HG03354 (cell line): ENCODE measurements at regions not wholly inside any gene's neighbourhood (a gene's known extent, or its start where the extent isn't known, plus 50 kb on each side); places are given as distances from the start of the nearest gene placed in this dataset.
"Not testable (repeated sequence)": the region's sequence is repeated elsewhere in the genome, so short reads cannot be mapped to it uniquely, and the experiment has no call there.

Source experiments
- ATAC-seq: cut with Tn5 transposase; IDR thresholded peaks from one replicate; pipeline ENCODE4 v1.9.1; 2021; ENCODE audit warnings: mild to moderate bottlenecking; ENCODE audit not compliant: unreplicated experiment, poor library complexity, severe bottlenecking

DNA sequence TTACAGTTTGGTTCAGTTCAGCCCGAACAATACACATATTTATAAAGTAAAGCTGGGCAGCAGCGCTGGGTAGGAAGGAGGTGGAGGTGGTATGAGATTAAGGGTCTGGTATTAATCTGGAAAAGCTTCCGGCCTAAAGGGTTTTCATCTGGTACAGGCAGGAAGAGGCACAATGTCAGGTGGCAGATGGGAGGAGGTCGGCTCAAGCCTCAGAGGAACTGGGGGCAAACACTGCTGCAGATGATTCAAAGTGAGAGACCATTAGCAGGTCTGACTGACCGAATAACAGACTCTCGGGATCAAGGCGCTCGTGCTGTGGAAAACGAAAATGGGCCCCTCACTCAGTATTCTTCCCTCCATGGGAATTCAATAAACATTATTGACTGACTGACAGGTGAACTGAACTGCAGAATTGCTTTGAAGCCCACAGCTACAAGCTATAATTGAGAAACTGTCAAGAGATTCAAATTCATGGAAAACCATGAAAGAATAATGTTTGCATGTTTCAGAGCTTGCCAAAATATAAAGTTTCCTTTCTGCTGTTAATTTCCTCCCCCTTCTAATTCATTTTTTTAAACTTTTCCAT lies 75.3 kb downstream of the TMEM167A start:
- ATAC-seq, result no peak

DNA sequence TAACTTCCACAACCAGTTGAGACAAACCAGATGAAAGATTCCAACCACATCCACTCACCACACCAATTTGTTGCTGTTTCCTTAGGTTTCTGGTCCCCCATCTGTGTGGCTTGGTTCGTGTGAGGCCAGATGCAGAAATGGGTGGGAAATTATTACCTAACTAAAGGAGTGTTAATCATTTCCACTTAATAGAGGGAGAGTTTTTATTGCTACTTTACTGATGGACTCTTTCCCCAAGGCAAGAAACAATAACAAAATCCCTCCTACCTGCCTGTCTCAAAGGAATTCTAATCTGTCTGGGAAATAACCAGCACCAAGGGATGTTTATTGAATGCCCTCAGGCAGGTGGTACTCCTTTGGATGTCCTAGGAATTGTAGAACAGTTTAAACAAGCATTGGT lies 76.3 kb downstream of the TMEM167A start:
- ATAC-seq, result no peak

DNA sequence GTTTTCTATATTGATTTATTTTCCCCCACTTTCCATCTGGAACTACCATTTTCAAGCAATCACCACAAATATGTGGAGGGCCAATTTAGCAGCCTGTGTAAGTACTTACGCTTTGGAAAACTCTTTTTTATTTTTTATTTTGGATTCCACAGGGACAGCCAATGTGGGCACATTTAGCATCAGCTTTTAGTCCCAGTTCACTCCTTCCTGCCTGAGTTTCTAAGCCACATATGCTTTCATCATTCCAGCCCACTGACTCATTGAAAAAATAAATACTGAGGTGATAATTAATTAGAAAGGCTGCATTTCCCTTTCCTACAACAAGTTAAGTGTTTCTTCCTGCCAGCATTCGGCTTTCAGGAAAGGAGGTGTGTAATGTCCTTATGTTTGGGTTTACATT lies 76.8 kb downstream of the TMEM167A start:
- no peak for ATAC-seq

DNA sequence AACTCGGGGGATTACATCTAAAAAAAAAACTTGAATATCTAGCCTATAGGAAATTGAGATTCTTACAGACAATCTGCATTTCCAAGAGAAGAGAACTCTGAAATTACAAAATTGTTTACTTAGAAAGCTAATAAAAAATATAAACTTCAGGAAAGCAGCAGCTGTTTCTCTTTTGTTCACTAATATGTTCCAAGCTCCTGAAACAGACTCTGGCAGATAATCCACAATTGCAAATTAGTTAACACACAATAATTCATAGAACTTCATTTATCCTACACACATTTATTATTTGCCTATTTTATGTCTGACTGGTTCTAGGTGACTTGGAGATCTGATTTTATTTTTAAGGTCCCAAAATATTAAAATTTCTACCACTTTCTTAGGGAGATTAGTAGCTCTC lies 83.8 kb downstream of the TMEM167A start:
- no peak for ATAC-seq

DNA sequence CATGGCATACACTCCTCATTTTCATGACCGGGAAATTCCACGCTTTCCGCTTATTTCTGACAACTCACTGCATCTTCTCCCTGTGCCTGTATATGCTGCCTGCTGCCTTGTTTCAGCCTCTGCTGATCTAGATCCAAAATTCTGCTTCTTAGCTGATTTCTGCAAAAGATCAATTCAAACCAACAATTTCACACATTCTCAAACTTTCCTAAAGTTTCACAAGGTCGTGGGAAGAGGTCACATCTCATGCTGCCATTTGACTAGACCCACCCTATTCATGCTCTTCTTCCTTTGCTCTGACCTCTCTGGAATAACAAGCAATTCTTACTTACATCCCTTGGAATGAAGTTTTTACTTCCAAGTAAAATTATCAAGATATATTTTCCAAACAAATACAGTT lies 84.5 kb downstream of the TMEM167A start:
- no peak for ATAC-seq

DNA sequence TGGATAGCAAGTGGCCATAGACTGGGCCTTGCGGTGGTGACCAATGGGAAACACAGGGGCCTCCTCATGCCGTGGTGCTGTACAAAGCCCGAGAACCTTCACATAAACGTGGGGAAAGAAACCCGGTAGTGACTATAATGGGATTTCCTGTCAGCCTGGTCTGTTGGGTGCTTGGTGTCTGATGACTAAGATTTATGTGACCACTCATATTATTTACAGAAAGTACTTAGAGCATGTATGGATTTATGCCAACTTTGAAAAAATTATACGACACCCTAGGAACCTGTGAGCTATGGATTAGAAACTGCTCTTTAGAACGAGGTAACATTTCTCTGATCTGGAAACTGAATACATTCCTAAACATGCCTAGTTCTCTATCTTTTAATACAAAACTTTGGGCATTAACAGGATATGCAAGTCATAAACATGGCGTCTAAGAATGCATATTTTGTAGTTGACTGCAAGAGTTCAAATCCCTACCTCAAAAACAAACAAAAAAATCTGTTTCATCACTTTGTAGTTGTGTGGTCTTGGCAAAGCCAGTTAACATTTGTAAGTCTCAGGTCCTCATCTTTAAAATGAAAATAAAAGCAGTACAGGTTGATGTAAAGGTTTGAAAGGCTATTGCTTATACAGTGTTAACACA lies 85.4 kb downstream of the TMEM167A start:
- ATAC-seq, result no peak

DNA sequence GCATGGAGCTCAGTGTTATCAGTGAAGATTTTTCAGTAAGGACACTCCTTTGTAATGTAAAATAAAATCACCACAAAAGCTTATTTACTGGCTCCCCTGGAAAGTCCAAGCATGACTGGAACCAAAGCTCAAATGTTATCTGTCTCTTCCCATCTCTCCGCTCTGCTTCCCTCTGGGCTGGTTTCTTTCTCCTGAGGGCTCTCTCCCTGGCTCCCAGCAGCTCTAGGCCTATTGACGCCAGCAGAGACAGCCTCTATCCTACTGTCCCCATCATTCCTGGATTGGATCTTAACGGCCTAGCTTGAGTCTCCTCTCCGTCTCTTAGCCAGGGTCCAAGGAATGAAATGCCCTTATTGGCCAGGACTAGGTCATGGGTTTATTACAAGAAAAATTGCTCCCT lies 86.1 kb downstream of the TMEM167A start:
- ATAC-seq, result no peak

DNA sequence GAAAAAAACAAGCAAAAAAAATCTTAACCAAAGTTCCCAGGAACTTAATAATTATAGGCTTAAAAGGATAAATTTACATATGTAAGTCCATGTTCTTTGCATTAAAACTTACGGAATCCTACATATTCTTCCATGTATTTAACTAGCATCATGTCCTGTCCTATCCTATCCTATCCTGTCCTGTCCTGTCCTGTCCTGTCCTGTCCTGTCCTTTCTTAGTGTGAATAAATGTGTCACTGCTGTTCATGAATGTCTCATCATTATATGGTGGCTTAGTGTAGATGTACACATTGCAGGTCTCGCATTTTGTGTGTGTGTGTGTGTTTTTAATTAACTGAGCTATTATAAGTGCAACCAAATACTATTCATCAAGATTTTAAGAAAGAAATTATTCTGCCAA lies 90.0 kb downstream of the TMEM167A start:
- no peak for ATAC-seq

DNA sequence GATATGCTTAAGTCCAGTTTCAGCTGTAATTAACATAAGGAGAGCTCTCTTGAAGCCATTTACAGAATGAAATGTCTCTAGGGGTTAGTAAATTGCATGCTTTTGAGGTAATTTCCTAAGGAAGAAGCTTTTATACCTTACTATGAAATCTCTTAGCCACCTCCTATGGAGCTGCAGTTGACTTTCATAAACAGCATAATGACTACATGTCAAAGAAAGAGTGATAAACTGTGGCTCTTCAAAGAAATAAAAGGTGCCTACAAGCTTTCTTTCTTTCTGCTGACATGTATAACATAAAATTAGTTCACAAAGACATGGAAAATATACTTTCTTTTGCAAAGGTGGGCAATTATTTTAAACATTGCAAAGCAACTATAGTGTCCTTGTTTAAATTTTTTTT lies 90.8 kb downstream of the TMEM167A start:
- ATAC-seq, result no peak

DNA sequence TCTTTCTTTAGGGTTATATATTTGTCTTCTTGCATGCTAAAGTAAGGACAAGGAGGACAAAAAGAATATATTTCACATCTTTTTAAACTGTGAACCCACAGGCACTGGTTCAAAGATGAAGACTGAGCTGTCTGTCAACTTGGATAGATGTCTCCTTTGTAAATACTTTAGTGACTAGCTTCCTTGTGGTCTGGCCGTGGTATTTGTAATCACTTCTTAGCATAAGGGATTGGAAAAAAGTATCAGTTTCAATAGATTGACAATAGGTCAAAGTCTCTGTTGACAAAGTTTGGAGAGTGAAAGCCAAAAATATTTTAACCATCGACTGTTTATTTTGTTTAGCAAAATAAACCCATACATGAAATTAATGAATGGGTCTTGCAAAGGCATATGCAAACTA lies 91.4 kb downstream of the TMEM167A start:
- ATAC-seq, result peak; percentile 40

DNA sequence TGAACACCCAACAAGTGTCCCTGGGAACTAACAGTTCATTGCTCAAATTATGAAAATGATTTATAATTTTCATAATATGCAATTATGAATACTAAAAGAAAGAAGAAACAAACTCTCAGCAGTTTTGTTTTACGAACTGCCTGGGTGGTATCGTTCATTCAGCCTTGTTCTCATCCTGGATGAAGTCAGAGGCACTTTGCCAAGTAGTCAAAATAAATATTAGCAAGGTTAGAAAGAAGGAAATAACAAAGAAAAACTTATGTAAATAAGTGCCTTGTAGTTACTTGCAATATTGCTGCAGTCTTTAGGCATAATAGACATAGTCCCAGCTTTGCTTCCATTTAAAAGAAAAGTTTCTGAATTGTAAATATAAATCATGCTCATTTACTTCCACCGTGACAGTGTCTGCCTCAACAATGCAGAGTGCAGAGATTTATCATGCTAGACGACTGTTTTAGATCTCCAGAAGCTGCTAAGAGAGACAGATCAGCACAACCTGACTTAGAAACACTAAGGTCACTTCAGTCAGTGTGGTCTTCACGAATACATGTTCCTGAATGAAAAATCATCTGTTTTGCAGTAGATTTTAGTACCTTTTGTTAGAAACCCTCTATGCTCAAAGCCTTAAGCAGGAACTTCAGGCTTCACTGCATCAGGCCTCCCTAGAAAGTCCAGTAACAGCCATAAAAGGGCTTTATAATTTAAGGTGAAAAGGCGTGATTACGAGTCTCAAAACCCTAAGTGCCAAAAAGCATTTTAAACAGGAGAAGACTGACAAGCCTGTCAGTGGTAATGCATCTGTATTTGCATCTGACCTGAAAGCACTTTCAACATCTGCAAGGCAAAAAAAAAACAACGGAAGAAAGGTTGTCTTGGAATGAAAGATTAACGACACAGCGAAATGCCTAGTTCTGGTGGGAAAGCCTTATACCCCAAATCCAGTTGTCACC lies 92.1 kb downstream of the TMEM167A start:
- ATAC-seq, result peak; percentile 63

DNA sequence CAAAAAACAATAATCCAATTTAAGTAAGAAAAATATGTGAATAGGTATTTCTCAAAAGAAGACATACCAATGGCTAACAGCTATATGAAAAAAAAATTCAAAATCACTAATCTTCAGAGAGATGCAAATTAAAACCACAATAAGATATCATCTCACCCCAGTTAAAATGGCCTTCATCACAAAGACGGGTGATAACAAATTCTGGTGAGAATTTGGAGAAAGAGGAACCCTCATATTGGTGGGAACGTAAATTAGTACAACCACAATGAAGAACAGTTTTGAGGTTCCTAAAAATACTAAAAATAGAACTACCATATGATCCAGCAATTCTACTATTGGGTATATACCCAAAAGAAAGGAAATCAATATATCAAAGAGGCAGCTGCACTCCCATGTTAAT lies 94.3 kb downstream of the TMEM167A start:
- no peak for ATAC-seq

DNA sequence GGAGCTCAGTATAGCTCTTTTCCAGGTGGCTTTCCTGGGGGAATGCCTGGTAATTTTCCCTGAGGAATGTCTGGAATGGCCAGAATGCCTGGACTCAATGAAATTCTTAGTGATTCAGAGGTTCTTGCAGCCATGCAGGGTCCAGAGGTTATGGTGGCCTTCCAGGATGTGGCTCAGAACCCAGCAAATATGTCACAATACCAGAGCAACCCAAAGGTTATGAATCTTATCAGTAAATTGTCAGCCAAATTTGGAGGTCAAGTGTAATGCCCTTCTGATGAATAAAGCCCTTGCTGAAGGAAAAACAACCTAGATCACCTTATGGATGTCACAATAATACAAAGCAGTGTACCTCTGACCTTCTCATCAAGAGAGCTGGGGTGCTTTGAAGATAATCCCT lies 100.3 kb downstream of the TMEM167A start:
- ATAC-seq, result not testable (repeated sequence)

DNA sequence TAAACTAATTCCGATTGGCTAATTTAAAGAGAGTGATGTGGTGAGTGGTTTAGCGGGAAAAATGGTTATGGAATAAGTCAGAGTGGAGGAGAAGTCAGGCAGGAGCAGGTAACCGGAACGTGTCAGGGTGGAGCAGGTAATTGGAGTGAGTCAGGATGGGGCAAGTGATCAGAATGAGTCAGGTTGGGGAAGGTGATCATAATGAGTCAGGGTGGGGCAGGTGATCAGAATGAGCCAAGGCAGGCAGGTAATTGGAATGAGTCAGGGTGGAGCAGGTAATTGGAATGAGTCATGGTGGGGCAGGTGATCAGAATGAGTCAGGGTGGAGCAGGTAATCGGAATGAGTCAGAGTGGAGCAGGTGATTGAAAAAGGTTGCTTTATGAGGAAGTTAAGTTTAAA lies 101.4 kb downstream of the TMEM167A start:
- ATAC-seq, result no peak

DNA sequence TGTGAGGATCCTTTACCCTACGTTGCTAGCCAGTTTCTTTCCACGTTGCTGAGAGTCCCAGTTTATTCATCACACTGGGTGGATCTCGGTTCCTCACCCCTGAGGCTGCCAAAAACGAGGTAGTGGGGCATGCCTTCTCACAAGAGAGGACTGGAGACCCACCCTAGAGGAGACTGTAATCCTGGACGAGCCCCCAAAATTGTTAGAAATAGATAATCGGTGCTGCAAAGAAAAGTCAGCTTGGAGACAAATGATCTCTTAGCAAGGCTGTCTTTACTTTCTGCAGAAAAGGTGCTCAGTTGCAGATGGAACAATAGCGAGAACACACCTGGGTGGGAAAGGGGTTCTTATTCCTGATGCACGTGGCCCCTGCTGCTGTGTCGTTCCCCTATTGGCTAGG lies 101.8 kb downstream of the TMEM167A start:
- ATAC-seq, result no peak

DNA sequence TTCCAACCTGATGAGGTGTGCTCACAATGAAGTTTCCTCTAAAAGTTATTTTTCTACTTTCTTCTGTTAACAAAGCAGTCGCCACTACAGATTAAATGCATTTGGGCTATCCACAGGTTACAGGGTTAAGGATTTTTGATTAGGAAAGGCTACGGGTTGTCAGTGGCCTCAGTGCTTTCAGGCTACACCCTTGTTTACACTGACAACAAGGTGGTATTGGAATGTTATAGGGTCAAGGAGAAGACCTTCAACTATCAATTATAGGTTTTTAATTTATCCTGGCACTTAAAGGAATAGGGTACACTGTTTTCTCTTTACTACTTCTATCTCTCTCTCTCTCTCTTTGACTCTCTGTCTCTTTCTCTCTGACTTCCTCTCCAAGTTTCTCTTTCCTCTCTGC lies 102.8 kb downstream of the TMEM167A start:
- ATAC-seq, result not testable (repeated sequence)

DNA sequence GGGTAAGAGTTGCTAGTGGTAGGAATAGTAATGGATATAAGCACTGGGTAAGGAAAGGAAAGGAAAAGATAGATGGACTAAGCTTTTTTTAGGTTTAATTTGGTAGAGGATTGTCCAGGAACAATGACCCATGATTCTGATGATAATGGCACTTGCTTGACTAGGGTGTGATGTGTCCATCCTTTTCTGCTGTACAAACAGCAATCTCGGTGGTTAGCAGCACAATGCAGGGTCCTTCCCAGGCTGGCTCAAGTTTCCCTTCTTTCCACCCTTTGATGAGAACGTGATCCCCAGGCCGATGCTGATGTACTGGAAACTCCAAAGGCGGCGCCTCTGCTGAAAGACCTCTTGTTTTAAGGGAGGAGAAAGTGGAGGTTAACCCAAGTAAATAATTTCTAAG lies 105.3 kb downstream of the TMEM167A start:
- ATAC-seq, result no peak

DNA sequence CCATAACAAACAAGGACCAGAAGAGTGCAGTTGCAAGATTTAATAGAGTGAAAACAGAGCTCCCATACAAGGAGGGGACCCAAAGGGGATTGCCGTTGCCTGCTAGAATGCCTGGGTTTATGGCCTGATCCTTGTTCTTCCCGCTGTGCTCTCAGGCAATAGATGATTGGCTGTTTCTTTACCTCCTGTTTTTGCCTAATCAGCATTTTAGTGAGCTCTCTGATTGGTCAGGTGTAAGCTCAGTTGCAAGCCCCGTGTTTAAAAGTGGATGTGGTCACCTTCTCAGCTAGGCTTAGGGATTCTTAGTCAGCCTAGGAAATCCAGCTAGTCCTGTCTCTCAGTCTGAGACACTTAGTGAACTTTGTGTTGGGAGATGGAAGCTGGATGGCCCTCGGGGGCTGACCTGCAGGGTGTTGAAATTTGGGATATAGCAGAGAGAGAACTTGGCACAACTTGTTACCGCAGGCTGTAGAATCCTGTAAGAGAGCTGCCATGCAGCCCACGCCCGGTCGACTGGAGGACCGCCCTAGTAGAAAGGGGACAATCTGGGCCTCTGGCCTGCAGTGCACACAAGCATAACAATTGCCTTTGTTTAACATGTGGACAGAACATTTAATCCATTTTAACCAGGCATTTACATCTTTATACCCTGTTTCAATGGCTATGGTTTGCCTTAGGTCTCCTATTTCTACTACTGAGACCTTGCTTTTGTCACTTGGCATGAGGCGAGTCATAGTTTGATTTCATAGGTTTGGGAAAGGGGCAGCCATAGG lies 106.0 kb downstream of the TMEM167A start:
- not testable (repeated sequence) for ATAC-seq

DNA sequence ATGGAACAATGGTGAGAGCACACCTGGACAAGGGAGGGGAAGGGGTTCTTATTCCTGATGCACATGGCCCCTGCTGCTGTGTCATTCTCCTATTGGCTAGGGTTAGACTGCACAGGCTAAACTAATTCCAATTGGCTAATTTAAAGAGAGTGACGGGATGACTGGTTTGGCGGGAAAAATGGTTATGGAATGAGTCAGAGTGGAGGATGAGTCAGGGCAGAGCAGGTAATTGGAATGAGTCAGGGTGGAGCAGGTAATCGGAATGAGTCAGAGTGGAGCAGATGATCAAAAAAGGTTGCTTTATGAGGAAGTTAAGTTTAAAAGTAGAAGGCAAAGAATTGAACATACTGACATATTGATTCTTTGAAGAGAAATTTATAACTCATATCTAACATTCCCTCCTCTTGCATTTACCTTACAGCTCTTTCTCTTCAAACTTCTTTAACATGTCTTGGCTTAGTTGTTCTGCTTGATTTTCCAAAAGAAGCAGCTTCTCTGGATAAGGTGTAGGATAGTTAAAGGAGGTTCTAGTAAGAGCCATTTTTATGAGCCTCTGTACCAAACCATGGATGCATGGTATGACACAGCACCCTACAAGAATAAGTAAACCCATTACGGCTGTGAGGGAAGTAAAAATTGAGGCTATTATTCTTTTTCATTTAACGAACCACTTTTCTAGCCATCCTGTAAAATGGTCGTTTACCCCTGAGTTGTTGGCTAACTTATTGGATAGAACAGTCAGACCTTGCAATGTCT lies 107.8 kb downstream of the TMEM167A start:
- not testable (repeated sequence) for ATAC-seq
